OCI-LY1 (cell line): ENCODE measurements at regions not wholly inside any gene's neighbourhood (a gene's known extent, or its start where the extent isn't known, plus 50 kb on each side); places are given as distances from the start of the nearest gene placed in this dataset.

Source experiments
- CTCF ChIP-seq: fragments of 200-600 bp; sonication (generic), shearing (Covaris generic); IDR thresholded peaks from 2 replicates; pipeline ENCODE4 v1.5.1; 2017; ENCODE audit warnings: mild to moderate bottlenecking, antibody characterized with exemption, low read length, moderate library complexity, mixed read lengths
- EZH2 ChIP-seq: fragments of 200-600 bp; sonication (generic), shearing (Covaris generic); IDR thresholded peaks from 2 replicates; pipeline ENCODE4 v1.8.0; 2017; ENCODE audit warnings: borderline replicate concordance, mixed run types, mild to moderate bottlenecking, antibody characterized with exemption, low read length, moderate library complexity, mixed read lengths

GRCh38 chr7:15750727-15751126 is 64.2 kb upstream of the MEOX2 start:
- TF ChIP-seq CTCF (no peak), EZH2 (no peak)
